H1 (cell line): ENCODE measurements at regions not wholly inside any gene's neighbourhood (a gene's known extent, or its start where the extent isn't known, plus 50 kb on each side); places are given as distances from the start of the nearest gene placed in this dataset.

ENCODE experiments used
- CBX8 ChIP-seq: fragments of 300-800, 300-1000 bp; sonication (generic); IDR thresholded peaks from 2 replicates; pipeline ENCODE4 v1.7.1; 2016; ENCODE audit warnings: low read depth, low read length, borderline replicate concordance
- EGR1 ChIP-seq: IDR thresholded peaks from 2 replicates; pipeline ENCODE4 v1.6.1; 2011; ENCODE audit warnings: low read depth, low read length, borderline replicate concordance
- HDAC6 ChIP-seq: IDR thresholded peaks from one replicate; pipeline ENCODE4 v1.7.1; 2012; ENCODE audit warnings: low read depth, mild to moderate bottlenecking, inconsistent platforms, low read length, moderate library complexity
- RBBP5 ChIP-seq: IDR thresholded peaks from 2 replicates; pipeline ENCODE4 v1.7.1; 2012; ENCODE audit warnings: low read depth, mild to moderate bottlenecking, inconsistent platforms, low read length, moderate library complexity, borderline replicate concordance
- RNF2 ChIP-seq: fragments of 200-900, 300-1000 bp; sonication (generic); IDR thresholded peaks from 2 replicates; pipeline ENCODE4 v1.7.1; 2016; ENCODE audit warnings: borderline replicate concordance, low read depth, mild to moderate bottlenecking, antibody characterized with exemption, low read length; ENCODE audit not compliant: poor library complexity, severe bottlenecking; ENCODE audit errors: missing control alignments
- SAP30 ChIP-seq: fragments of 300-600 bp; sonication (generic); IDR thresholded peaks from 2 replicates; pipeline ENCODE4 v1.7.1; 2012; ENCODE audit warnings: low read length, moderate library complexity, mild to moderate bottlenecking, inconsistent platforms; ENCODE audit not compliant: insufficient read depth, insufficient replicate concordance
- SRF ChIP-seq: IDR thresholded peaks from 2 replicates; pipeline ENCODE4 v1.6.1; 2011; ENCODE audit warnings: mild to moderate bottlenecking, low read depth, low read length, moderate library complexity
- TAF1 ChIP-seq: IDR thresholded peaks from 2 replicates; pipeline ENCODE4 v1.6.1; 2011; ENCODE audit warnings: mild to moderate bottlenecking, low read depth, low read length
- TAF7 ChIP-seq: optimal IDR thresholded peaks from 2 replicates; pipeline ENCODE3; 2011; ENCODE audit warnings: low read depth, mild to moderate bottlenecking, inconsistent platforms, low read length, moderate library complexity, borderline replicate concordance
- TF ChIP-seq, protein P1 (sequence below): fragments of 300-600 bp; sonication (generic); IDR thresholded peaks from 2 replicates; pipeline ENCODE4 v1.7.1; 2012; ENCODE audit warnings: low read length, moderate library complexity, mild to moderate bottlenecking, inconsistent platforms; ENCODE audit not compliant: insufficient replicate concordance

DNA sequence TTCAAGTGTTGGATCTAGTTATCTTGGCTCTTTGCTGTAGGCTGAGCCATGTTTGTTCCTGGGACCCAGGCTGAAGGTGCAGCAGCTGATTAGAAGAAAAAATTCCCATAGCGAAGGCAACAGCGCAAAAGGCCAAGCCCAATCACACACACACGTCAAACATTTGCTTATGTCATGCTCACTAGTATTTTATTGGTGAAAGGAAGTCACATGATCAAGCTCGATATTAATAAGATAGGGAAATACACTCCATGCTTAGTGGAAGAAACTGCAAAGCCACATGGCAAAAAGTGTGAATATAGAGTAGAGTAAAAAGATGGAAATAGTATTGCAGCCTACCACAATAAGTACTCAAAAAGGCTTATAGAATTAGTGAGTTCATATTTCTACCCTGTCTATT, 373.5 kb upstream of the FAR2 start (continued):
- TF ChIP-seq, protein P1, sequence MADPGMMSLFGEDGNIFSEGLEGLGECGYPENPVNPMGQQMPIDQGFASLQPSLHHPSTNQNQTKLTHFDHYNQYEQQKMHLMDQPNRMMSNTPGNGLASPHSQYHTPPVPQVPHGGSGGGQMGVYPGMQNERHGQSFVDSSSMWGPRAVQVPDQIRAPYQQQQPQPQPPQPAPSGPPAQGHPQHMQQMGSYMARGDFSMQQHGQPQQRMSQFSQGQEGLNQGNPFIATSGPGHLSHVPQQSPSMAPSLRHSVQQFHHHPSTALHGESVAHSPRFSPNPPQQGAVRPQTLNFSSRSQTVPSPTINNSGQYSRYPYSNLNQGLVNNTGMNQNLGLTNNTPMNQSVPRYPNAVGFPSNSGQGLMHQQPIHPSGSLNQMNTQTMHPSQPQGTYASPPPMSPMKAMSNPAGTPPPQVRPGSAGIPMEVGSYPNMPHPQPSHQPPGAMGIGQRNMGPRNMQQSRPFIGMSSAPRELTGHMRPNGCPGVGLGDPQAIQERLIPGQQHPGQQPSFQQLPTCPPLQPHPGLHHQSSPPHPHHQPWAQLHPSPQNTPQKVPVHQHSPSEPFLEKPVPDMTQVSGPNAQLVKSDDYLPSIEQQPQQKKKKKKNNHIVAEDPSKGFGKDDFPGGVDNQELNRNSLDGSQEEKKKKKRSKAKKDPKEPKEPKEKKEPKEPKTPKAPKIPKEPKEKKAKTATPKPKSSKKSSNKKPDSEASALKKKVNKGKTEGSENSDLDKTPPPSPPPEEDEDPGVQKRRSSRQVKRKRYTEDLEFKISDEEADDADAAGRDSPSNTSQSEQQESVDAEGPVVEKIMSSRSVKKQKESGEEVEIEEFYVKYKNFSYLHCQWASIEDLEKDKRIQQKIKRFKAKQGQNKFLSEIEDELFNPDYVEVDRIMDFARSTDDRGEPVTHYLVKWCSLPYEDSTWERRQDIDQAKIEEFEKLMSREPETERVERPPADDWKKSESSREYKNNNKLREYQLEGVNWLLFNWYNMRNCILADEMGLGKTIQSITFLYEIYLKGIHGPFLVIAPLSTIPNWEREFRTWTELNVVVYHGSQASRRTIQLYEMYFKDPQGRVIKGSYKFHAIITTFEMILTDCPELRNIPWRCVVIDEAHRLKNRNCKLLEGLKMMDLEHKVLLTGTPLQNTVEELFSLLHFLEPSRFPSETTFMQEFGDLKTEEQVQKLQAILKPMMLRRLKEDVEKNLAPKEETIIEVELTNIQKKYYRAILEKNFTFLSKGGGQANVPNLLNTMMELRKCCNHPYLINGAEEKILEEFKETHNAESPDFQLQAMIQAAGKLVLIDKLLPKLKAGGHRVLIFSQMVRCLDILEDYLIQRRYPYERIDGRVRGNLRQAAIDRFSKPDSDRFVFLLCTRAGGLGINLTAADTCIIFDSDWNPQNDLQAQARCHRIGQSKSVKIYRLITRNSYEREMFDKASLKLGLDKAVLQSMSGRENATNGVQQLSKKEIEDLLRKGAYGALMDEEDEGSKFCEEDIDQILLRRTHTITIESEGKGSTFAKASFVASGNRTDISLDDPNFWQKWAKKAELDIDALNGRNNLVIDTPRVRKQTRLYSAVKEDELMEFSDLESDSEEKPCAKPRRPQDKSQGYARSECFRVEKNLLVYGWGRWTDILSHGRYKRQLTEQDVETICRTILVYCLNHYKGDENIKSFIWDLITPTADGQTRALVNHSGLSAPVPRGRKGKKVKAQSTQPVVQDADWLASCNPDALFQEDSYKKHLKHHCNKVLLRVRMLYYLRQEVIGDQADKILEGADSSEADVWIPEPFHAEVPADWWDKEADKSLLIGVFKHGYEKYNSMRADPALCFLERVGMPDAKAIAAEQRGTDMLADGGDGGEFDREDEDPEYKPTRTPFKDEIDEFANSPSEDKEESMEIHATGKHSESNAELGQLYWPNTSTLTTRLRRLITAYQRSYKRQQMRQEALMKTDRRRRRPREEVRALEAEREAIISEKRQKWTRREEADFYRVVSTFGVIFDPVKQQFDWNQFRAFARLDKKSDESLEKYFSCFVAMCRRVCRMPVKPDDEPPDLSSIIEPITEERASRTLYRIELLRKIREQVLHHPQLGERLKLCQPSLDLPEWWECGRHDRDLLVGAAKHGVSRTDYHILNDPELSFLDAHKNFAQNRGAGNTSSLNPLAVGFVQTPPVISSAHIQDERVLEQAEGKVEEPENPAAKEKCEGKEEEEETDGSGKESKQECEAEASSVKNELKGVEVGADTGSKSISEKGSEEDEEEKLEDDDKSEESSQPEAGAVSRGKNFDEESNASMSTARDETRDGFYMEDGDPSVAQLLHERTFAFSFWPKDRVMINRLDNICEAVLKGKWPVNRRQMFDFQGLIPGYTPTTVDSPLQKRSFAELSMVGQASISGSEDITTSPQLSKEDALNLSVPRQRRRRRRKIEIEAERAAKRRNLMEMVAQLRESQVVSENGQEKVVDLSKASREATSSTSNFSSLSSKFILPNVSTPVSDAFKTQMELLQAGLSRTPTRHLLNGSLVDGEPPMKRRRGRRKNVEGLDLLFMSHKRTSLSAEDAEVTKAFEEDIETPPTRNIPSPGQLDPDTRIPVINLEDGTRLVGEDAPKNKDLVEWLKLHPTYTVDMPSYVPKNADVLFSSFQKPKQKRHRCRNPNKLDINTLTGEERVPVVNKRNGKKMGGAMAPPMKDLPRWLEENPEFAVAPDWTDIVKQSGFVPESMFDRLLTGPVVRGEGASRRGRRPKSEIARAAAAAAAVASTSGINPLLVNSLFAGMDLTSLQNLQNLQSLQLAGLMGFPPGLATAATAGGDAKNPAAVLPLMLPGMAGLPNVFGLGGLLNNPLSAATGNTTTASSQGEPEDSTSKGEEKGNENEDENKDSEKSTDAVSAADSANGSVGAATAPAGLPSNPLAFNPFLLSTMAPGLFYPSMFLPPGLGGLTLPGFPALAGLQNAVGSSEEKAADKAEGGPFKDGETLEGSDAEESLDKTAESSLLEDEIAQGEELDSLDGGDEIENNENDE = no peak
- TF ChIP-seq RNF2 = no peak
- no peak for TF ChIP-seq RBBP5
- no peak for TF ChIP-seq TAF1
- TF ChIP-seq SAP30 = no peak
- TF ChIP-seq SRF = no peak
- no peak for TF ChIP-seq HDAC6
- no peak for TF ChIP-seq EGR1
- no peak for TF ChIP-seq TAF7
- TF ChIP-seq CBX8 = no peak
